Neural cell (in vitro differentiated cells): ENCODE measurements at regions not wholly inside any gene's neighbourhood (a gene's known extent, or its start where the extent isn't known, plus 50 kb on each side); places are given as distances from the start of the nearest gene placed in this dataset.

Experiments
- H2AFZ ChIP-seq: fragments of 200-600, 300-800 bp; sonication (generic), shearing (Covaris generic); 2 replicates; pipeline ENCODE4 v1.6.0; 2014; ENCODE audit warnings: low read depth, mild to moderate bottlenecking, antibody characterized with exemption, low read length, moderate library complexity
- H3F3A ChIP-seq: fragments of 200-600 bp; shearing (Covaris generic); 2 replicates; pipeline ENCODE4 v1.6.1; 2016; ENCODE audit warnings: mild to moderate bottlenecking, moderate library complexity, mixed read lengths, antibody characterized with exemption, low read length; ENCODE audit not compliant: insufficient read depth, poor library complexity, severe bottlenecking
- H3K27ac ChIP-seq: fragments of 200-600, 300-800 bp; sonication (generic), shearing (Covaris generic); 2 replicates; pipeline ENCODE4 v1.5.1; 2014; ENCODE audit warnings: mild to moderate bottlenecking, low read length, moderate library complexity
- H3K27me3 ChIP-seq: fragments of 300-800, 200-600 bp; sonication (generic), shearing (Covaris generic); 2 replicates; pipeline ENCODE4 v1.6.0; 2014; ENCODE audit warnings: mild to moderate bottlenecking, low read depth, low read length, moderate library complexity; ENCODE audit not compliant: insufficient read depth
- H3K36me3 ChIP-seq: fragments of 300-800, 200-600 bp; sonication (generic), shearing (Covaris generic); 2 replicates; pipeline ENCODE4 v1.5.1; 2014; ENCODE audit warnings: mild to moderate bottlenecking, antibody characterized with exemption, low read length, moderate library complexity; ENCODE audit not compliant: insufficient read depth
- H3K4me2 ChIP-seq: fragments of 300-800, 200-600 bp; sonication (generic), shearing (Covaris generic); 2 replicates; pipeline ENCODE4 v1.6.0; 2014; ENCODE audit warnings: mild to moderate bottlenecking, low read length
- H3K4me3 ChIP-seq: fragments of 300-800, 200-600 bp; sonication (generic), shearing (Covaris generic); 2 replicates; pipeline ENCODE4 v1.5.1; 2014; ENCODE audit warnings: mild to moderate bottlenecking, low read length, moderate library complexity
- H3K79me2 ChIP-seq: fragments of 200-600 bp; shearing (Covaris generic); replicated peaks from 2 replicates; pipeline ENCODE4 v1.6.0; 2014; ENCODE audit warnings: mild to moderate bottlenecking, low read length, moderate library complexity; ENCODE audit not compliant: insufficient read depth
- H3K9ac ChIP-seq: fragments of 300-800, 200-600 bp; sonication (generic), shearing (Covaris generic); 2 replicates; pipeline ENCODE4 v1.6.1; 2016; ENCODE audit warnings: mild to moderate bottlenecking, low read length, mixed read lengths
- H3K9me2 ChIP-seq: fragments of 200-600 bp; shearing (Covaris generic); 2 replicates; pipeline ENCODE4 v1.6.1; 2016; ENCODE audit warnings: mild to moderate bottlenecking, low read length, mixed read lengths; ENCODE audit not compliant: insufficient read depth
- H3K9me3 ChIP-seq: fragments of 200-600, 300-800 bp; sonication (generic), shearing (Covaris generic); 2 replicates; pipeline ENCODE4 v1.6.1; 2016; ENCODE audit warnings: mild to moderate bottlenecking, mixed run types, low read length, moderate library complexity, mixed read lengths
- H4K20me1 ChIP-seq: fragments of 200-600 bp; shearing (Covaris generic); 2 replicates; pipeline ENCODE4 v1.6.1; 2016; ENCODE audit warnings: mild to moderate bottlenecking, mixed run types; ENCODE audit not compliant: insufficient read depth
- CTCF ChIP-seq: fragments of 450-650 bp; IDR thresholded peaks from 2 replicates; pipeline ENCODE4 v1.5.1; 2014; ENCODE audit warnings: antibody characterized with exemption, mild to moderate bottlenecking, moderate library complexity; ENCODE audit not compliant: poor library complexity, severe bottlenecking
- EP300 ChIP-seq: fragments of 450-650 bp; conservative IDR thresholded peaks from 2 replicates; pipeline ENCODE4 v1.6.1; 2014; ENCODE audit warnings: antibody characterized with exemption, mild to moderate bottlenecking, moderate library complexity; ENCODE audit not compliant: poor library complexity, severe bottlenecking
- EZH2 ChIP-seq: fragments of 200-600, 300-800 bp; shearing (Covaris generic), sonication (generic); IDR thresholded peaks from 2 replicates; pipeline ENCODE4 v1.6.1; 2014; ENCODE audit warnings: antibody characterized with exemption, low read length, borderline replicate concordance, mild to moderate bottlenecking; ENCODE audit not compliant: insufficient read depth, poor library complexity, severe bottlenecking
- MXI1 ChIP-seq: fragments of 450-650 bp; conservative IDR thresholded peaks from 2 replicates; pipeline ENCODE4 v1.6.1; 2014; ENCODE audit warnings: antibody characterized with exemption, mild to moderate bottlenecking; ENCODE audit not compliant: poor library complexity, severe bottlenecking
- POLR2AphosphoS5 ChIP-seq: IDR thresholded peaks from 2 replicates; pipeline ENCODE4 v1.6.1; 2012
- RAD21 ChIP-seq: fragments of 450-650 bp; conservative IDR thresholded peaks from 2 replicates; pipeline ENCODE4 v1.6.1; 2014; ENCODE audit warnings: antibody characterized with exemption, mild to moderate bottlenecking, moderate library complexity
- REST ChIP-seq: IDR thresholded peaks from 2 replicates; pipeline ENCODE4 v1.6.1; 2012; ENCODE audit warnings: borderline replicate concordance
- SMC3 ChIP-seq: fragments of 450-650 bp; conservative IDR thresholded peaks from 2 replicates; pipeline ENCODE4 v1.6.1; 2014; ENCODE audit warnings: antibody characterized with exemption, mild to moderate bottlenecking, moderate library complexity; ENCODE audit not compliant: poor library complexity
- TAF1 ChIP-seq: IDR thresholded peaks from 2 replicates; pipeline ENCODE4 v1.6.1; 2012; ENCODE audit warnings: low read depth

- Histone ChIP-seq H3K9ac (no peak overlapping the region), H3K9me2 (no peaks in the 10 kb centered on the region), H3K4me3 (no peak overlapping the region), H3K9me3 (no peaks in the 10 kb centered on the region), H3K27me3 (no peaks in the 10 kb centered on the region), H3F3A (no peaks in the 10 kb centered on the region), H4K20me1 (no peaks in the 10 kb centered on the region), H3K27ac (no peak overlapping the region), H3K79me2 (no peaks in the 10 kb centered on the region), H2AFZ (no peak overlapping the region), H3K36me3 (no peaks in the 10 kb centered on the region), H3K4me2 (no peak overlapping the region)
- no peak for TF ChIP-seq EZH2
- TF ChIP-seq POLR2AphosphoS5: peak; percentile 22
These were observed 414.2 kb upstream of the LCORL start for GRCh38 chr4:18435781-18436180.

GRCh38 chr4:18422685-18423084 is 401.1 kb upstream of the LCORL start:
- Histone ChIP-seq H3K4me2 (no peak overlapping the region), H3K9me2 (no peaks in the 10 kb centered on the region), H3K36me3 (no peaks in the 10 kb centered on the region), H3K79me2 (no peaks in the 10 kb centered on the region), H3K9me3 (no peaks in the 10 kb centered on the region), H4K20me1 (no peaks in the 10 kb centered on the region), H3K27me3 (no peaks in the 10 kb centered on the region), H3K27ac (no peak overlapping the region), H3K4me3 (no peak overlapping the region), H2AFZ (no peak overlapping the region), H3K9ac (no peak overlapping the region), H3F3A (no peaks in the 10 kb centered on the region)
- TF ChIP-seq EP300: no peak
- TF ChIP-seq RAD21: no peak
- no peak for TF ChIP-seq MXI1
- TF ChIP-seq TAF1: no peak

GRCh38 chr4:18421519-18421918 is 400.0 kb upstream of the LCORL start:
- Histone ChIP-seq H3K79me2 (no peaks in the 10 kb centered on the region), H3K27me3 (no peaks in the 10 kb centered on the region), H3K9ac (no peak overlapping the region), H3K9me2 (no peaks in the 10 kb centered on the region), H3K4me3 (no peak overlapping the region), H3K9me3 (no peaks in the 10 kb centered on the region), H3K27ac (no peak overlapping the region), H4K20me1 (no peaks in the 10 kb centered on the region), H3K4me2 (no peak overlapping the region), H2AFZ (no peak overlapping the region), H3K36me3 (no peaks in the 10 kb centered on the region), H3F3A (no peaks in the 10 kb centered on the region)
- TF ChIP-seq POLR2AphosphoS5: no peak
- TF ChIP-seq REST: no peak
- no peak for TF ChIP-seq MXI1

- H3K9me3 ChIP-seq: no peaks in the 10 kb centered on the region
- no peaks in the 10 kb centered on the region for H3K27me3 ChIP-seq
- no peak overlapping the region for H3K27ac ChIP-seq
- H3K4me2 ChIP-seq: no peak overlapping the region
- H3K79me2 ChIP-seq: no peaks in the 10 kb centered on the region
- no peak overlapping the region for H3K4me3 ChIP-seq
- H2AFZ ChIP-seq: no peak overlapping the region
- H4K20me1 ChIP-seq: no peaks in the 10 kb centered on the region
- H3K9me2 ChIP-seq: no peaks in the 10 kb centered on the region
- TF ChIP-seq EZH2 (no peak), MXI1 (no peak), RAD21 (no peak), CTCF (no peak), EP300 (no peak), SMC3 (no peak), REST (no peak), TAF1 (no peak), POLR2AphosphoS5 (no peak)
- no peak overlapping the region for H3K9ac ChIP-seq
- no peaks in the 10 kb centered on the region for H3F3A ChIP-seq
- H3K36me3 ChIP-seq: no peaks in the 10 kb centered on the region
These were observed 398.2 kb upstream of the LCORL start for GRCh38 chr4:18419780-18420179.
